Activated CD4-positive, alpha-beta T cell treated with anti-CD3 and anti-CD28 coated beads, Interleukin-2, amount 10 ng/mL, durations not matched to agents 24 days and 14 days (primary cell): ENCODE measurements at regions not wholly inside any gene's neighbourhood (a gene's known extent, or its start where the extent isn't known, plus 50 kb on each side); places are given as distances from the start of the nearest gene placed in this dataset.
"Not testable (repeated sequence)": the region's sequence is repeated elsewhere in the genome, so short reads cannot be mapped to it uniquely, and the experiment has no call there.

Experiments
- DNase-seq: peaks from one replicate; pipeline ENCODE4 v3.0.0; 2022
- H3K27ac Mint-ChIP-seq: one replicate; pipeline ENCODE4 v1.8.0; 2022; ENCODE audit warnings: mild to moderate bottlenecking, mixed read lengths
- H3K27me3 Mint-ChIP-seq: one replicate; pipeline ENCODE4 v1.8.0; 2022; ENCODE audit warnings: mixed read lengths
- H3K36me3 Mint-ChIP-seq: one replicate; pipeline ENCODE4 v1.8.0; 2022; ENCODE audit warnings: low read depth, mild to moderate bottlenecking, mixed read lengths
- H3K4me1 Mint-ChIP-seq: one replicate; pipeline ENCODE4 v1.8.0; 2021; ENCODE audit warnings: mixed read lengths
- H3K4me3 Mint-ChIP-seq: one replicate; pipeline ENCODE4 v1.8.0; 2022; ENCODE audit warnings: mild to moderate bottlenecking, moderate library complexity, mixed read lengths
- H3K9me3 Mint-ChIP-seq: one replicate; pipeline ENCODE4 v1.8.0; 2021; ENCODE audit warnings: mixed read lengths
- intact Hi-C: fragments of 100-400 bp; cut with micrococcal nuclease; formaldehyde crosslinking; loops from one replicate; pipeline ENCODE4 v1.15.1; 2023

GRCh38 chr16:65815707-65816106 is 550.8 kb upstream of the CDH5 start:
- intact Hi-C loops = no loop called here
- Mint-ChIP-seq H3K9me3 (no peaks in the 10 kb centered on the region), H3K36me3 (no peaks in the 10 kb centered on the region), H3K4me1 (no peaks in the 10 kb centered on the region), H3K27ac (no peak overlapping the region), H3K4me3 (no peak overlapping the region), H3K27me3 (no peaks in the 10 kb centered on the region)
- DNase-seq = no peak

- H3K27ac Mint-ChIP-seq, H3K36me3 Mint-ChIP-seq, intact Hi-C loops, H3K9me3 Mint-ChIP-seq, H3K4me1 Mint-ChIP-seq, H3K27me3 Mint-ChIP-seq, DNase-seq, H3K4me3 Mint-ChIP-seq: not testable (repeated sequence)
These were observed 552.6 kb upstream of the CDH5 start for GRCh38 chr16:65813879-65814278.

- Mint-ChIP-seq H3K36me3 (no peaks in the 10 kb centered on the region), H3K4me3 (no peak overlapping the region), H3K27me3 (no peaks in the 10 kb centered on the region), H3K27ac (no peak overlapping the region), H3K9me3 (no peaks in the 10 kb centered on the region), H3K4me1 (no peaks in the 10 kb centered on the region)
- intact Hi-C loops = no loop called here
- DNase-seq = no peak
These were observed 556.9 kb upstream of the CDH5 start for GRCh38 chr16:65809627-65810026.

GRCh38 chr16:65808790-65809189 is 557.7 kb upstream of the CDH5 start:
- Mint-ChIP-seq H3K4me1 (no peaks in the 10 kb centered on the region), H3K27me3 (no peaks in the 10 kb centered on the region), H3K27ac (no peak overlapping the region), H3K4me3 (no peak overlapping the region), H3K9me3 (no peaks in the 10 kb centered on the region), H3K36me3 (no peaks in the 10 kb centered on the region)
- intact Hi-C loops = no loop called here
- no peak for DNase-seq

- no peak overlapping the region for H3K27ac Mint-ChIP-seq
- intact Hi-C loops = no loop called here
- no peaks in the 10 kb centered on the region for H3K36me3 Mint-ChIP-seq
These were observed 558.6 kb upstream of the CDH5 start for GRCh38 chr16:65807858-65808257.

GRCh38 chr16:65805704-65806103 is 560.8 kb upstream of the CDH5 start:
- H3K4me1 Mint-ChIP-seq, H3K27me3 Mint-ChIP-seq, DNase-seq, H3K36me3 Mint-ChIP-seq, H3K27ac Mint-ChIP-seq, H3K4me3 Mint-ChIP-seq, intact Hi-C loops, H3K9me3 Mint-ChIP-seq: not testable (repeated sequence)

More at GRCh38 chr16:65807858-65808257, 558.6 kb upstream of the CDH5 start:
- no peaks in the 10 kb centered on the region for H3K4me1 Mint-ChIP-seq
- H3K9me3 Mint-ChIP-seq = no peaks in the 10 kb centered on the region
- no peak for DNase-seq
- no peaks in the 10 kb centered on the region for H3K27me3 Mint-ChIP-seq
- no peak overlapping the region for H3K4me3 Mint-ChIP-seq

- Mint-ChIP-seq H3K4me1 (no peaks in the 10 kb centered on the region), H3K27ac (no peak overlapping the region), H3K27me3 (no peaks in the 10 kb centered on the region), H3K36me3 (no peaks in the 10 kb centered on the region), H3K4me3 (no peak overlapping the region), H3K9me3 (no peaks in the 10 kb centered on the region)
- DNase-seq = no peak
- intact Hi-C loops = no loop called here
These were observed 570.0 kb upstream of the CDH5 start for GRCh38 chr16:65796481-65796880.

GRCh38 chr16:65794973-65795372 is 571.5 kb upstream of the CDH5 start:
- Mint-ChIP-seq H3K4me1 (no peaks in the 10 kb centered on the region), H3K27ac (no peak overlapping the region), H3K27me3 (no peaks in the 10 kb centered on the region), H3K9me3 (no peaks in the 10 kb centered on the region), H3K36me3 (no peaks in the 10 kb centered on the region), H3K4me3 (no peak overlapping the region)
- intact Hi-C loops = no loop called here
- DNase-seq = no peak

GRCh38 chr16:65793781-65794180 is 572.7 kb upstream of the CDH5 start:
- Mint-ChIP-seq H3K27ac (no peak overlapping the region), H3K9me3 (no peaks in the 10 kb centered on the region), H3K27me3 (no peaks in the 10 kb centered on the region), H3K36me3 (no peaks in the 10 kb centered on the region), H3K4me3 (no peak overlapping the region), H3K4me1 (no peaks in the 10 kb centered on the region)
- DNase-seq = no peak
- intact Hi-C loops = no loop called here

- no peaks in the 10 kb centered on the region for H3K4me1 Mint-ChIP-seq
- no peaks in the 10 kb centered on the region for H3K27me3 Mint-ChIP-seq
- DNase-seq = no peak
- intact Hi-C loops = no loop called here
- no peak overlapping the region for H3K4me3 Mint-ChIP-seq
- H3K36me3 Mint-ChIP-seq = no peaks in the 10 kb centered on the region
- H3K9me3 Mint-ChIP-seq = no peaks in the 10 kb centered on the region
- H3K27ac Mint-ChIP-seq = no peak overlapping the region
These were observed 575.7 kb upstream of the CDH5 start for GRCh38 chr16:65790768-65791167.

GRCh38 chr16:65789161-65789945 is 577.1 kb upstream of the CDH5 start:
- intact Hi-C loops = no loop called here
- H3K27ac Mint-ChIP-seq = no peak overlapping the region
- no peak overlapping the region for H3K4me3 Mint-ChIP-seq
- H3K4me1 Mint-ChIP-seq = no peaks in the 10 kb centered on the region
- H3K9me3 Mint-ChIP-seq = no peaks in the 10 kb centered on the region
- no peaks in the 10 kb centered on the region for H3K27me3 Mint-ChIP-seq
- H3K36me3 Mint-ChIP-seq = no peaks in the 10 kb centered on the region
- DNase-seq = no peak

- no peak for DNase-seq
- H3K4me1 Mint-ChIP-seq = no peaks in the 10 kb centered on the region
- no peaks in the 10 kb centered on the region for H3K36me3 Mint-ChIP-seq
- intact Hi-C loops = no loop called here
- no peak overlapping the region for H3K4me3 Mint-ChIP-seq
- no peaks in the 10 kb centered on the region for H3K27me3 Mint-ChIP-seq
- no peak overlapping the region for H3K27ac Mint-ChIP-seq
- no peaks in the 10 kb centered on the region for H3K9me3 Mint-ChIP-seq
These were observed 577.9 kb upstream of the CDH5 start for GRCh38 chr16:65788434-65789140.

- no peak for DNase-seq
- Mint-ChIP-seq H3K4me3 (no peak overlapping the region), H3K27me3 (no peaks in the 10 kb centered on the region), H3K4me1 (no peaks in the 10 kb centered on the region), H3K27ac (no peak overlapping the region), H3K36me3 (no peaks in the 10 kb centered on the region), H3K9me3 (no peaks in the 10 kb centered on the region)
- intact Hi-C loops = no loop called here
These were observed 578.6 kb upstream of the CDH5 start for GRCh38 chr16:65787921-65788320.

GRCh38 chr16:65786916-65787315 is 579.6 kb upstream of the CDH5 start:
- Mint-ChIP-seq H3K4me1 (no peaks in the 10 kb centered on the region), H3K9me3 (no peaks in the 10 kb centered on the region), H3K27me3 (no peaks in the 10 kb centered on the region), H3K36me3 (no peaks in the 10 kb centered on the region), H3K4me3 (no peak overlapping the region), H3K27ac (no peak overlapping the region)
- no peak for DNase-seq
- intact Hi-C loops = no loop called here
